Right ventricle myocardium superior (tissue), 1 donor: ENCODE measurements at regions not wholly inside any gene's neighbourhood (a gene's known extent, or its start where the extent isn't known, plus 50 kb on each side); places are given as distances from the start of the nearest gene placed in this dataset.
"Not testable (repeated sequence)": the region's sequence is repeated elsewhere in the genome, so short reads cannot be mapped to it uniquely, and the experiment has no call there.

ENCODE experiments used
- ATAC-seq: fragments of 200-7000 bp; cut with Tn5 transposase; one replicate; pipeline ENCODE4 v1.9.1; 2020; ENCODE audit warnings: mild to moderate bottlenecking; ENCODE audit not compliant: poor library complexity
- DNase-seq: peaks from one replicate; pipeline ENCODE4 v3.0.0-alpha.2; 2020
- intact Hi-C: fragments of 100-400 bp; cut with DNase I; formaldehyde crosslinking; loops from one replicate; pipeline ENCODE4 v1.11.2; 2022
- donor health status: DM: no; HTN: yes; CAD: no; lungs with severe emphysema.

GRCh38 chr19:30865511-30865910 lies 483.7 kb downstream of the TSHZ3 start:
- DNase-seq = no peak
- ATAC-seq = no peak
- intact Hi-C loops = no loop called here

DNA sequence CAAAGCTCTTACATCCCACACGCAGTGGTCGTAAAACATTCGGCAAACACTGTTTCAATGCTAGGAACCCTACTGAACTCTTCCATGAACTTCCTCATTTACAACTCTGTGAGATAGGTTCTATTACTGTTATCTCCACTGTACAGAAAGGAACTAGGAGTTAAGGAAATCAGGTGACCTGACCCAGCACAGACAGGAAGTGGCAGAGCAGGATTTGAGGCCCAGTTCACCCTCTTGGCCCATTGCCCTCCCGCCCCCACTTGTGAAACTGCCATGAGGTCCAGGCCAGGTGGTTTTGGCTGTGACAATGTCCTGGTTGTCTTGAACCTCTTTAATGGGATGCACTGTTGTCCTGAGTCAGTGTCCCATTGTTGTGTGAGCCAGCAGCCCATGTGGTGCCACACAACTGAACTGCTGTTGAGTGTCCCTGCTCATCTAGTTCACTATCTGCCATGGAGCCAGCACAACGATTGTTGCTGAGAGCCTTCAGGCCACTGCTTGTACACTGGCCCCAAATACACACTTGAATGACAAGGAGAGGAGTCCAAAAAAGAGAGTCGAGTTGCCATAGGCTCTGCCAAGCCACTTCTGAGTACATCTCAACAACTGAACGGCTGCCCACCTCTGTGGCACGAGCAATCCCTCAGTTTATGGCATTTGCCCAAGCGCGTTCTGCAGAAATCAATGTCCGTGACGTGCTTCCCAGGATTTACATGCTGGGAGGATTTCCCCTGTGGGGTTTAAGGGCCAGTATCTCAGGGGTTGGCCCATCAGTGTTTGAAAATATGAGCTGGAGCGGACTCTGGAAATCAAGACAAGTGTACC lies 484.6 kb downstream of the TSHZ3 start:
- intact Hi-C loops = no loop called here
- ATAC-seq (no peak), DNase-seq (no peak)

DNA sequence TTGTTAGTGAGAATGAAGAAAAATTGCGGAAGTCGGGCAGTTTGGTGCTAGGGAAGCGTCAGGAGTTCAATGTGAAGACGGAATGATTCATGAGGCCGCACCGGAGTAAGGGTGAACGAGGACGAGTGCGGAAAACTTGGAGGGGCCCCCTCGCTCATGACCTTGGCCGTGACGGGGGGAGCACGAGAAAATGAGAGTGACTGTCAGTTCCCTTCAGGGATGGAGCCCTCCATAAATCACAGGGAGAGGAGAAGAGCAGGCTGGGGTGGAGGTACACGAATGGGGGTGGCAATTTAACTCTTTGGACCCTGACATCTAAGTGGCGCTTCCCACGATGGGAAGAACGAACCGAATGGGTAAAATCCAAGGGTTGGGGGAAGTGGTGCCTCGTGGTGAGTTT lies 486.4 kb downstream of the TSHZ3 start:
- intact Hi-C loops = no loop called here
- DNase-seq = no peak

GRCh38 chr19:30861919-30862318 lies 487.3 kb downstream of the TSHZ3 start:
- DNase-seq (no peak), ATAC-seq (no peak)
- intact Hi-C loops = no loop called here

More for the DNA sequence above, 486.4 kb downstream of the TSHZ3 start:
- ATAC-seq = no peak

DNA sequence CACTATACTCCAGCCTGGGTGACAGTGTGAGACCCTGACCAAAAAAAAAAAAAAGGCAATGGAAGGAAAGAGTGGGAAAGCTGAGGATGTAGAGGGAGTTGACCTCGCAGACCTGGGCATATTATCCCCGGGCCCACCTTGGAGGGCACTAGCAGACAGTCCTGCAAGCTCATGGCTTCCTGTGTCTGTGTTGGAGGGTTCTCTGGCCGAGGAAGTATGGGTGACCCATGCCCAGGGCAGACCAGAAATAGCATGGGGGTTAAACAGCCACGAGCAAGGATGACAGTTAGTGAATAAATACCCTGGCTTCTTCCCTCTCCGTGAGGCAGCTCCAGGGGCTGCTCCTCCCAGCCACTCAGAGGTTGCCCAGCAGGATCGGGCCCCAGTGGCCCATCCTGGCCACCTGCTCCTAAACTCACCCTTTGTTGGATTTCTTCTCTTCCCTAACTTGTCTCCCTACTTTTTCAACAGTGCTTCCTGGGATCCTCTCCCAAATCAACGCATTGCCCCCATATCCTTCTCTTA lies 485.8 kb downstream of the ZNF536 start:
- no peak for DNase-seq
- no peak for ATAC-seq
- intact Hi-C loops = no loop called here

- DNase-seq = no peak
- no peak for ATAC-seq
- intact Hi-C loops = no loop called here
Measured at GRCh38 chr19:30857388-30857787, 485.2 kb downstream of the ZNF536 start.

DNA sequence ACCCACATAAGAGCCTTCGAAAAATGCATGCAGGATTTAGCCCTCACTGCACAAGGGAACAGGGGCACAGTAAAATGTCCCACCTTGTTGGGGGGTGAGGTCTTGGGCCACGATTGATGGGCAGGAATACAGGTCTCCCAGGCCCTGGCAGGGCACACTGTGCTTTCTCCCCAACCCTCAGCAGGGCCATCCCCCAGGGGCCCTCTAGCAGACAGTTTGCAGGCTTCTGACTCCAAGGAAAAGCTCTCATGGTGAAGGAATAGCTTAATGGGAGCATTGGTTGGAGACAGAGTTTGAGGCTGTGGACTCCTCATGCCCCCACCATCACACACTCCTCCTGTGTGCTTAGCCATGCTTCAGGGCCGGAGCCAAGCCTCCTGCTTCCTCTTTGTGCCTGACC lies 484.6 kb downstream of the ZNF536 start:
- intact Hi-C loops = no loop called here
- no peak for DNase-seq
- ATAC-seq = no peak

DNA sequence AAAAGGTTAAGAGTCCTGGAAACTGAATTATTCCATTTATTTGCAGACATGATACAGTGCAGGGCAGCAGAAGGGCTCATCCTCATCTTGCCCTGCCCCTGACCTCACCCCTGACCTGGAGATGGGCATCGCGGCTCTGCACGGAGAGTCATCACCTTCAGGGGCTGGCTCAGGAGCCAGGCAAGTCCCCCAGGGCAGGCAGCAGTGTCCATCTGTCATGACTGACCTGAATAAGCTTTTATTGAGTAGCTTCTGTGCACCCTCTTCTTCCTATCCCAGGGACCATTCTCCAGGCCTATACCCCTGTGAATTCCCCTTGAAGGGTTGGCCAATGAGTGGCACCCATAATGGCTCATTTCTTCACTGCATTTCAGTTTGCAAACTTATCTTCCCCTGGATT lies 484.2 kb downstream of the ZNF536 start:
- intact Hi-C loops = no loop called here
- DNase-seq = no peak
- ATAC-seq = no peak

- ATAC-seq = no peak
- intact Hi-C loops = no loop called here
- DNase-seq = no peak
Measured at GRCh38 chr19:30855442-30855841, 483.3 kb downstream of the ZNF536 start.

DNA sequence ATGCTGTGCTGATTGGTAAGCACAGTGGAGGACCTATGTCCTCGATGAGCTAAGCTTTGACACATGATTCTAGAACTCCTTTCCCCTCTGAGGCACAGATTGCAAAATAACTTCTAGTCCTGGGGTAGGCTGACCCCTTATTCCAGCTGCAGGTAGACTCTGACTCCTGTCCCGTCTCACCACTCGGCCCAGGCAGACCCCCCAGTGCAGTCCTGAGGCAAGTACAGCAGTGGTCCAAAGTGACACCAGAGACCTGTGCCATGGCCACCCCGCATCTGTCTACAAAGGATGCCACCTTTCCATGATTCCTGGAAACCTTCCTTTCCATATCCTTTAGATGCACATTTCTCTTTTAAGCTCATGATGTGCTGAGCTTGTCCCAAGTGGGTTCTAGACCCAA lies 482.5 kb downstream of the ZNF536 start:
- intact Hi-C loops = no loop called here
- ATAC-seq (no peak), DNase-seq (no peak)

GRCh38 chr19:30854207-30854606 lies 482.0 kb downstream of the ZNF536 start:
- intact Hi-C loops = no loop called here
- ATAC-seq (no peak), DNase-seq (no peak)

- no peak for DNase-seq
- ATAC-seq = no peak
- intact Hi-C loops = no loop called here
Measured at GRCh38 chr19:30853036-30853435, 480.9 kb downstream of the ZNF536 start.

DNA sequence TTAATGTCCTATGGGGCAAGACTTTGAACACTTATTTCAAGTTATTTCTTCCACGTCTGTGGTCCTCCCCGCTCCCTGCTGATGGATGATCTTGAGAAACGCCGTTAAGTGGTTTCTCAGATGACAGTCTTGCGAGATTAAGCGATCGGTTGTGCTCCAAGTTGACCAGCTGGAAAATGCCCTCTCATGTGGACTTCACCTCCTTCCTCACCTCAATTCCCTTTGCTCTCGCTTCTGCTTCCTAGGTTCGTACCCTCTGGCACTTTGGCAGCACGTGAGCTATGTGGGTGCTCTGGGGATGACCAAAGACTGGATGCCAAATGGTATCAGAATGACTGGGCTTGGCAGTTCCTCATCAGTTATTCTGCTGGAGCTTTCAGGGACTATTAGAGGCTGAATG lies 480.0 kb downstream of the ZNF536 start:
- intact Hi-C loops = no loop called here

DNA sequence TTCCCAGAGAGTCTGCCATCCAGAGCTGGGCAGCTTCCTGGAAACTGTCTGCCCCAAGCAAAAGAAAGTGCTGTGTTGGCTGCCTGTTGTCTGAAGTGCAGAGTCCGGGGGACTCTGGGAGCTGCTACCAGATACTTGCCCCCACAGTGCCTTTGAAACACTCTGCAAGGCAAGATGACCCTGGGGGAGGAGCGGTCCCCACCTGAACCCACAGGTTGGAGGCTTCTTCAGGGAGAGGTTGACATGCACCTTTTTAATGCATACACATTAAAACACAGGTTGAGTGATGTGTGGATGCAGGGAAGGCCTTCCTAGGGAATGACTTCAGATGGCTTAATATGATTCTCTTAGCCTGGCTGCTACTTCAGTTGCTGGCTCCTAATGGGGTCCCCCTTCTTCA lies 479.5 kb downstream of the ZNF536 start:
- DNase-seq (no peak), ATAC-seq (no peak)
- intact Hi-C loops = no loop called here

More for the DNA sequence above, 480.0 kb downstream of the ZNF536 start:
- ATAC-seq = no peak
- no peak for DNase-seq

DNA sequence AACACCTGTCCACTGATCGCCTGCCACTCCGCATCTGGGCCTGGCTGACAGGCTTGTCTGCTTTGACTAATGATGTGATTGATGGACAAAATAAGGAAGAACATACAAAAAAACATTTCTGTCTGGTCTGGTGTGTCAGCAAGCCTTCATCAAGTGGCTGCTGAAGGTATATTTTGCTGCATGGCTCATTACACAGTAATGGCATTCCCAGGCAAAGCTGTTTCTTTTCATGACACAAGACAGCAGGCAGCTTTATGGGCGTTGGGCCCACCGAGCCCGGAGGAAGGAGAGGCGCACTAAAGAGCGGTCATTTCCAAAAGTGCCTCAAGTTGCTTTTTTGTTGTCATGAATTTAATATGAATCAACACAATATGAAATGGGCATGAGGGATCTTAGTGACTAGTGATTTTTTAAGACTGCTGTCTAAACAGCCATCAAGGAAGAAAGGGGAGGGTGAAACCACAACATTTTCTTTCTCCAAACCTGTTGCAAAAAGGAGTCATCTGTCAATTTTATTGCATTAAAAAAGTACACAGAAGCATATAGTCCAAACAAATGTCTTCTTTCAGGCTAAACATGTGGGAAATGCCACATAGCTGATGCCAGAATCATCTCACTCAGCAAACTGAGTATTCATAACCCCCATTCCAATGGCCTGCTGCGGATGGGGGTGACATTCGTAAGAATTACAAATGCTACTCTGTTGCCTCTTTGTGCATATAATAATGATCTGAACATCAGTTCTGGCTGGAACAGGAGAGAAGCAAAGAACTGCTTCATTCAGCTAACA lies 476.6 kb downstream of the ZNF536 start:
- DNase-seq = no peak
- ATAC-seq = no peak
- intact Hi-C loops = no loop called here

GRCh38 chr19:30846102-30846501 lies 473.9 kb downstream of the ZNF536 start:
- intact Hi-C loops = no loop called here
- DNase-seq (no peak), ATAC-seq (no peak)

GRCh38 chr19:30842926-30843325 lies 470.7 kb downstream of the ZNF536 start:
- ATAC-seq (no peak), DNase-seq (no peak)
- intact Hi-C loops = no loop called here

- intact Hi-C loops = no loop called here
- DNase-seq = no peak
- no peak for ATAC-seq
Measured at GRCh38 chr19:30841934-30842333, 469.8 kb downstream of the ZNF536 start.

DNA sequence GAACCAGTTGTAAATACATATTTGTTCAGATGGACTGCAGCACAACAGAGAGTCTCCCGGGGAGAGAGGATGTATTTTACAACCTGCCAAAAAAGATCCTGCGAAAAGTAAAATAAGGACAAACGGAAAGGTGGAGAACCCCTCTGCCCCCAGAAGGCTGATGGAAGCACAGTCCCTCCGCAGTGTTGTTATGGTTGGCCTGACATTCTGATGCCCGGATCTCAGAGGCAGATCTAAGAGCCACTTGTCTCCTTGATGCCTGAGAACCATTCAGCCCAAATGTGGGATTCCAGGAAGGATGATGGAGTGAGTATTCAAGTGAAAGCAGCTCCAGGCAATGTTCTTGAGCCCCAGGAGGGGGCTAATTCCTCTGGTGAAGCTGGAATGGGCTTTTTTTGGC lies 458.7 kb downstream of the ZNF536 start:
- DNase-seq (no peak), ATAC-seq (no peak)
- intact Hi-C loops = no loop called here

DNA sequence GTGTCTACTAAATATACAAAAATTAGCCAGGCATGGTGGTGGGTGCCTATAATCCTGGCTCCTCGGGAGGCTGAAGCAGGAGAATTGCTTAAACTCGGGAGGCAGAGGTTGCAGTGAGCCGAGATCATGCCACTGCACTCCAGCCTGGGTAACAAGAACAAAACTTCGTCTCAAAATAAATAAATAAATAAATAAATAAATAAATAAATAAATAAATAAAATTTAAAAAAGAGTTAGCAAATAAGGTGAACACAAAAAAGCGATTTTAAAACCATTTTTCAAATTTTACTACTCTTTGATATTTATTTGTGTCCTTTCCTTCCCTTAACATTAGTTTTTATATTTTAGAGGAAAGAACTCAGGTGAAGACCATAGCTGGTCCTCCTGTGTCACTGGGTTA lies 453.3 kb downstream of the ZNF536 start:
- ATAC-seq, DNase-seq, intact Hi-C loops: not testable (repeated sequence)
